PFSK-1 (cell line): ENCODE measurements at regions not wholly inside any gene's neighbourhood (a gene's known extent, or its start where the extent isn't known, plus 50 kb on each side); places are given as distances from the start of the nearest gene placed in this dataset.

Source experiments
- FOXP2 ChIP-seq: optimal IDR thresholded peaks from 2 replicates; pipeline ENCODE3; 2011; ENCODE audit warnings: borderline replicate concordance, control low read depth, inconsistent platforms; ENCODE audit not compliant: insufficient read depth; ENCODE audit errors: extremely low read length, extremely low read depth
- REST ChIP-seq, 2 experiments: IDR thresholded peaks; 2 replicates each; pipeline versions ENCODE4 v1.6.1 to v1.8.0; 2011 to 2012; ENCODE audit warnings: low read depth in 2 of 2, low read length in 2 of 2, control low read depth in 1 of 2, inconsistent platforms in 1 of 2, mild to moderate bottlenecking in 1 of 2, moderate library complexity in 1 of 2; ENCODE audit not compliant: insufficient read depth in 1 of 2
- TAF1 ChIP-seq: IDR thresholded peaks from 2 replicates; pipeline ENCODE4 v1.6.1; 2012; ENCODE audit warnings: low read length, control low read depth, borderline replicate concordance; ENCODE audit not compliant: insufficient read depth

GRCh38 chr20:17841751-17842215 is 126.8 kb downstream of the SNX5 start:
- TF ChIP-seq TAF1 (no peak), REST (IDR thresholded peaks at IDR 0.05; ENCODE audit: insufficient read depth in 1 of 2, low read depth in 2 of 2, low read length in 2 of 2) (no peak), FOXP2 (no peak)
